KMS-11 (cell line): ENCODE measurements at regions not wholly inside any gene's neighbourhood (a gene's known extent, or its start where the extent isn't known, plus 50 kb on each side); places are given as distances from the start of the nearest gene placed in this dataset.

Source experiments
- H2AFZ ChIP-seq: fragments of 200-600 bp; sonication (generic); 2 replicates; pipeline ENCODE4 v1.6.1; 2016; ENCODE audit warnings: antibody characterized with exemption, mixed run types, low read depth
- H3K27ac ChIP-seq: fragments of 200-600 bp; sonication (generic); 2 replicates; pipeline ENCODE4 v1.6.1; 2016; ENCODE audit warnings: mild to moderate bottlenecking, mixed run types
- H3K27me3 ChIP-seq: fragments of 200-600 bp; sonication (generic); 2 replicates; pipeline ENCODE4 v1.6.1; 2017; ENCODE audit warnings: mild to moderate bottlenecking, low read depth, mixed run types, moderate library complexity; ENCODE audit not compliant: insufficient read depth
- H3K36me3 ChIP-seq: fragments of 200-600 bp; sonication (generic); 2 replicates; pipeline ENCODE4 v1.6.1; 2017; ENCODE audit warnings: mild to moderate bottlenecking, mixed run types; ENCODE audit not compliant: insufficient read depth
- H3K4me1 ChIP-seq: fragments of 200-600 bp; sonication (generic); 2 replicates; pipeline ENCODE4 v1.6.1; 2016; ENCODE audit warnings: mild to moderate bottlenecking, low read depth, mixed run types; ENCODE audit not compliant: poor library complexity, severe bottlenecking
- H3K4me2 ChIP-seq: fragments of 200-600 bp; sonication (generic); 2 replicates; pipeline ENCODE4 v1.7.0; 2016; ENCODE audit warnings: mild to moderate bottlenecking, mixed run types
- H3K4me3 ChIP-seq: fragments of 200-600 bp; sonication (generic); IDR thresholded peaks from 2 replicates; pipeline ENCODE4 v1.6.1; 2017; ENCODE audit warnings: low read depth, low read length, mixed read lengths; ENCODE audit not compliant: insufficient read depth
- H3K79me2 ChIP-seq: fragments of 200-600 bp; sonication (generic); 2 replicates; pipeline ENCODE4 v1.6.1; 2016; ENCODE audit warnings: low read depth, mixed run types; ENCODE audit not compliant: insufficient read depth
- H3K9ac ChIP-seq: fragments of 200-600 bp; sonication (generic); 2 replicates; pipeline ENCODE4 v1.6.1; 2016; ENCODE audit warnings: mild to moderate bottlenecking, mixed run types
- H4K20me1 ChIP-seq: fragments of 200-600 bp; sonication (generic); 2 replicates; pipeline ENCODE4 v1.6.1; 2016; ENCODE audit warnings: mild to moderate bottlenecking, mixed run types; ENCODE audit not compliant: insufficient read depth
- TF ChIP-seq, protein P1 (sequence below): fragments of 200-600 bp; sonication (generic); conservative IDR thresholded peaks from 2 replicates; pipeline ENCODE4 v1.6.1; 2017; ENCODE audit warnings: low read depth, mild to moderate bottlenecking, antibody characterized with exemption, low read length, moderate library complexity, mixed read lengths

- Histone ChIP-seq H3K27me3 (no peaks in the 10 kb centered on the region), H3K27ac (no peak overlapping the region), H3K36me3 (no peaks in the 10 kb centered on the region), H3K4me2 (no peak overlapping the region), H3K4me3 (no peak overlapping the region), H3K79me2 (no peaks in the 10 kb centered on the region), H4K20me1 (no peaks in the 10 kb centered on the region), H3K4me1 (no peaks in the 10 kb centered on the region), H2AFZ (no peak overlapping the region), H3K9ac (no peak overlapping the region)
- TF ChIP-seq, protein P1, sequence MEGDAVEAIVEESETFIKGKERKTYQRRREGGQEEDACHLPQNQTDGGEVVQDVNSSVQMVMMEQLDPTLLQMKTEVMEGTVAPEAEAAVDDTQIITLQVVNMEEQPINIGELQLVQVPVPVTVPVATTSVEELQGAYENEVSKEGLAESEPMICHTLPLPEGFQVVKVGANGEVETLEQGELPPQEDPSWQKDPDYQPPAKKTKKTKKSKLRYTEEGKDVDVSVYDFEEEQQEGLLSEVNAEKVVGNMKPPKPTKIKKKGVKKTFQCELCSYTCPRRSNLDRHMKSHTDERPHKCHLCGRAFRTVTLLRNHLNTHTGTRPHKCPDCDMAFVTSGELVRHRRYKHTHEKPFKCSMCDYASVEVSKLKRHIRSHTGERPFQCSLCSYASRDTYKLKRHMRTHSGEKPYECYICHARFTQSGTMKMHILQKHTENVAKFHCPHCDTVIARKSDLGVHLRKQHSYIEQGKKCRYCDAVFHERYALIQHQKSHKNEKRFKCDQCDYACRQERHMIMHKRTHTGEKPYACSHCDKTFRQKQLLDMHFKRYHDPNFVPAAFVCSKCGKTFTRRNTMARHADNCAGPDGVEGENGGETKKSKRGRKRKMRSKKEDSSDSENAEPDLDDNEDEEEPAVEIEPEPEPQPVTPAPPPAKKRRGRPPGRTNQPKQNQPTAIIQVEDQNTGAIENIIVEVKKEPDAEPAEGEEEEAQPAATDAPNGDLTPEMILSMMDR, result no peak
Observed at GRCh38 chr9:89912605-89912953, 307.8 kb downstream of the GADD45G start.

GRCh38 chr9:89915187-89915586 is 310.4 kb downstream of the GADD45G start:
- no peaks in the 10 kb centered on the region for H3K36me3 ChIP-seq
- H3K79me2 ChIP-seq, result no peaks in the 10 kb centered on the region
- no peak overlapping the region for H3K9ac ChIP-seq
- no peaks in the 10 kb centered on the region for H3K4me1 ChIP-seq
- no peaks in the 10 kb centered on the region for H3K27me3 ChIP-seq
- H3K27ac ChIP-seq, result no peak overlapping the region
- H4K20me1 ChIP-seq, result no peaks in the 10 kb centered on the region
- H3K4me2 ChIP-seq, result no peak overlapping the region
- no peak overlapping the region for H2AFZ ChIP-seq
- H3K4me3 ChIP-seq, result no peak overlapping the region
- TF ChIP-seq, protein P1, result no peak

DNA sequence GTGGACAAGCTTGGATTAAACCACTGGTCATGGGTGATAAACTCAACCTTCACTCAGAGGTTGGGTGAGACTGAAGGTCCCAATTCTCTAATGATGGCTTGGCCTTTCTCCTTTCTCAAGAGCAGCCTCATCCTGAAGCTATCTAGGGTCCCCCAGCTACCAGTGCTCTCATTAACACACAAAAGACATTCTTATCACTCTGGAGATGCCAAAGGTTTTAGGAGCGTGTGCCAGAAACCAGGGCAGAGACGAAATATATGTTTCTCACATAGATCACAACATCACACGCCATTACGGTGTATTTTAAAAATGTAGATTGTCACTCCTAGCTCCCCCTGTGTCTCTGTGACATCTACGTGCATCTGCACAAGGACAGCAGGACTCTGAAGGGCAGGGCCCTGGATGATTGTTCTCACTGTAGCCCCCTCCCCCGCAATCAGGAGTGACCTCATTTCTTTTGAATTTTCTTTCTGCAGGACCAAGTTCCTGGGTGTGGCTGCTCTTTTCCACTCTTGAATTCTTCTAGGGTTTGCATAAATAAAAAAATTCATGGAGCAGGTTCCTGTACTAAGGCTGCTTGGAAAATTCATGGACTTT is 311.3 kb downstream of the GADD45G start:
- Histone ChIP-seq H3K4me1 (no peaks in the 10 kb centered on the region), H3K27me3 (no peaks in the 10 kb centered on the region), H4K20me1 (no peaks in the 10 kb centered on the region), H3K9ac (no peak overlapping the region), H3K79me2 (no peaks in the 10 kb centered on the region), H2AFZ (no peak overlapping the region), H3K36me3 (no peaks in the 10 kb centered on the region), H3K27ac (no peak overlapping the region), H3K4me2 (no peak overlapping the region), H3K4me3 (no peak overlapping the region)
- TF ChIP-seq, protein P1, result no peak

DNA sequence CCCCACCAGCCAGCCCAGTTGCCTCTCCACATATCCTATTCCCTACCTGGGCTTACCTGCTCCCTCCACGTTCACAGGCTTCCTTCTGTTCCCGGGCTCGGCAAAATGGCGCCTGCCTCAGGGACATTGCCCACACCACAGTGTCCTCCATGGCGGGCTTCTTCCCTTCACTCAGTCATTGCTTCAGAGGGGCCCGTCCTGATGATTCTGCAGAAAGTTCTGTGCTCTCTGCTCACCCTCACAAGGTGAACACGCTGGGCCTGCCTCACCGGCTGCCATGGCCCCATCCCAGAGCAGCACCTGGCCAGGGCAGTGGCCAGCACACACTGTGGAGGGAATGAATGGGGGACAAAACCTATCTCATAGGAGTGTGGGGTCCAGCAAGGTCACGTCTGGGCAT is 313.0 kb downstream of the GADD45G start:
- TF ChIP-seq, protein P1, result no peak
- Histone ChIP-seq H3K79me2 (no peaks in the 10 kb centered on the region), H3K4me2 (no peak overlapping the region), H3K27me3 (no peaks in the 10 kb centered on the region), H3K9ac (no peak overlapping the region), H4K20me1 (no peaks in the 10 kb centered on the region), H3K36me3 (no peaks in the 10 kb centered on the region), H3K27ac (no peak overlapping the region), H2AFZ (no peak overlapping the region), H3K4me3 (no peak overlapping the region), H3K4me1 (no peaks in the 10 kb centered on the region)
